Stimulated activated CD8-positive, alpha-beta memory T cell treated with anti-CD3 and anti-CD28 coated beads, Interleukin-4, amount 100 ng/mL, for 48 hours (primary cell): ENCODE measurements at regions not wholly inside any gene's neighbourhood (a gene's known extent, or its start where the extent isn't known, plus 50 kb on each side); places are given as distances from the start of the nearest gene placed in this dataset.

Source experiments
- DNase-seq: peaks from one replicate; pipeline ENCODE4 v3.0.0-alpha.2; 2020

DNA sequence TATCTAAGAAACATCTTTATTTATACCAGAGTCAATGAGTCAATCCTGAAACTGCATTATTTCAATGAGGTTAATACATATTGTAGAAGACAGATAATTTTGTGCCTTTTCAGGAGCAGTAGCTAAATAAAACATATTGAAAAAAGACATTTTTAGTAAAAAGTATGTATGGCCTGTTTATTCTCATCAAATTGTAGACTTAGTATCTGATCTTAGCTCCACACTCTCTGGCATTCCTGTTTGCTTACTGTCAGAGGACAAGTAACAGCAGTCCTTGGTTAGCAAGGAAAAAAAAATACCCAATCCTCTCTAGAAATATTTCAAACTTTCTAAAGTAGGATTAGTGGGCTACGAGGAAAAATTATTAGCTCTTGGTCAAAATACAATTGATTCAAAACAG, 50.5 kb upstream of the GUCY1A1 start:
- DNase-seq = no peak

DNA sequence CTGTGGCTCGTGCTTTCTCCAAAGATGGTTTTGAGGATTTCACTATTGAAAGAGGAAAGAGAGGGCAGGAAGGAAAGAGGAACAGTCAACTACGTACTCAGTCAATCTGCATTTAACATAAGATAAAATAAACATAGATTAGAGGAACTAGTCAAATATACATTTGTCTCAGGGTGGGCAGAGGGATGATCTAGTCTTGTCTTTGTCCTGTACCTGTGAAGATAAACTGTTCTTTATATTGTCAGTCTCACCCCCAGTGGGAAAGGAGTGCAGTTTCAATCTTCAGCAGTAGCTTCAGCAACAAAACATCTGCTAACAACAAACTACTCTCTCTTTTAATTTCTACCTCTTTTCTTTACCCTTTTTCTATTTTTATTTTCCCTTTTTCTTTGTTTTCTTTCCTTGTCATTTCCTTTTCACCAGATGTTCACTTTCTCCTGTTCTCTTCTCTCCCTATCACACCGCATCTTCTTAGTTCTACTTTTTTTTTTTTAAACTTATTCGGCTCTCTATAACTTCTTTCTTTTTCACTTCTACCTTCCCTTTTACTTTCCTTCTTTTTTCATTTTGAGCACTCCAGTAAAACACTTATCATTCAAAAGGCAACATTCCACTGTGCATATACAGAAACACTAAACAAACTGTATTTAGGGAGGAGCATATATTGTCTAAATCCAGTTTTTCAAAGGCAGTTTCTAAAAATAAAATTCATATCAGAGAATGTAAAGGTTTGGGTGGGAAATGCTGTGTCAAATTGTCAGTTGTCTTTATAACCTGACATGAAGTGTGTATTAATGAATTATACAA, 51.4 kb upstream of the GUCY1A1 start:
- no peak for DNase-seq

DNA sequence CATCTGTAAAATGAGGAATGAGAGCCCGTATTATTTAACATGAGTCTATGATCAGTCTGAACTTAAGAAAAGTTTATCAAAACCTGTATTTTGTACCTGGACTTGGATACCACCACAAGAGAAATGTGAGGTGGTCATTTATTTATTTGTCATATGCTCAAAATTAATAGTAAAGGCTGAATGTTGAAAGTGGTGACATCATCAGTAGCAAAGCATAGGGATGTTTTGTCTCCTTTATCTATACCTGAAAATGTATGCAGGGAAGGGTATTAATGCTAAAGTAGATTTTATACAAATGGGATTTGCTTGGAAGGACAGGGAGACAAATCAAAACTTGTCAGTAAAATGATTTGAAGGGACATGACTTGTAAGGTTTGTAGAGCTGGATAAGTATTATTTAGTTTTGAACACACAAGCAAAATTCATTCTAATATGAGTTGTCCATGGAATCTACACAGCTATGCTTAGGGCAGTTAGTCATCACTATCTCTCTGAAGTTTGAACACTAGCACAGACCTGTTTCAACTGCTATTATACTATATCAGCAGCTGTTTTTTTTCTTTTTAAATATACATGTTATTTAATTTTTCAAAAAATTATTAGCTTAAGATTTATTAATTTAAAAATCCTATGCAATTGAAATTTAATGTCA, 52.4 kb upstream of the GUCY1A1 start:
- no peak for DNase-seq

DNA sequence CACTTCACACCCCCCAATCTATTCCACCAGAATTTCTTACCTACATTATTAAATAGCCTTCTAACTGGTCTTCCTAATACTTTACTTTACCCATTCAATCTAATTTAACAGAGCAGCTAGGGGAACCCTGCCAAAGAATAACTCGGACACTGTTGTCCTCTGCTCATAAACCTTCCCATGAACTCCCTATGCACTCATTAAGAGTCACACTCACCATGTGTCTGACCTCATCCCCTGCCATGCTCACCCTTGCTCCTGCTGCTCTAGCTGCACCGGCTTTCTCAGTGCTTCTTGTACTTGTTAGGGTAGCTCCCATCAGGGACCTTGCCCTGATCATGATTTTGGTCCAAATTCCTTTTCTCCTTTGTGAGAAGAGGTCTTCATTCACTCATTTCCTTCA, 54.6 kb upstream of the GUCY1A1 start:
- DNase-seq = no peak

DNA sequence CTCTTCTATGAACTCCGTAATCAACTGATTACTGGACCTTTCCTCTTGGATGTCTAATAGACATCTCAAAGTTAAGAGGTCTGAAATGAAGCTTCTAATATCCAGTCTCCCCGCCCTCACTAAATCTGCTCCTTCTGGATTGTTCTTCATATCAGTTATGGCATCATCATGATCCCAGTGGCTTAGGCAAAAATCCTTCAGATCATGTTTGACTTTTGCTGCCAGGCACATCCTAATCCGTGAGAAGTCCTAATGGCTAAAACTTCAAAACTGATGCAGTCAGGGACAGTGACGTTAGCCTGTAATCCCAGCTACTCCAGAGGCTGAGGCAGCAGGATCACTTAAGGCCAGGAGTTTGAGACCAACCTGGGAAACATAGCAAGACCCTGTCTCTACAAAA, 55.1 kb upstream of the GUCY1A1 start:
- DNase-seq = no peak

DNA sequence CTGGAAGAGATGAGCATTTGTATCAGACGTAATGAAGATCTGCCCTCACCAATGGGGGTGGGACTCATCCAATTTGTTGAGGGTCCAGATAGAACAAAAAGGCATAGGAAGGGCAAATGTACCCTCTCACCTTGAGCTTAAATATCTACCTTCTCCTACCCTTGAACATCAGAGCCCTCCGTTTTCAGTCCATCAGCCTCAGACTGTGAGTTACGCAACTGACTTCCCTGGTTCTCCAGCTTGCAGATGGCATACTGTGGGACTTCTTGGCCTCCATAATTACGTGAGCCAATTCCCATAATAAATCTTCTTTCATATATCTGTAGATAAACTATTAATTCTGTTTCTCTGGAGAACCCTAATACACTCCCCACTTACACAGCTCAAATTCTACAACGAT, 56.5 kb upstream of the GUCY1A1 start:
- DNase-seq = no peak

DNA sequence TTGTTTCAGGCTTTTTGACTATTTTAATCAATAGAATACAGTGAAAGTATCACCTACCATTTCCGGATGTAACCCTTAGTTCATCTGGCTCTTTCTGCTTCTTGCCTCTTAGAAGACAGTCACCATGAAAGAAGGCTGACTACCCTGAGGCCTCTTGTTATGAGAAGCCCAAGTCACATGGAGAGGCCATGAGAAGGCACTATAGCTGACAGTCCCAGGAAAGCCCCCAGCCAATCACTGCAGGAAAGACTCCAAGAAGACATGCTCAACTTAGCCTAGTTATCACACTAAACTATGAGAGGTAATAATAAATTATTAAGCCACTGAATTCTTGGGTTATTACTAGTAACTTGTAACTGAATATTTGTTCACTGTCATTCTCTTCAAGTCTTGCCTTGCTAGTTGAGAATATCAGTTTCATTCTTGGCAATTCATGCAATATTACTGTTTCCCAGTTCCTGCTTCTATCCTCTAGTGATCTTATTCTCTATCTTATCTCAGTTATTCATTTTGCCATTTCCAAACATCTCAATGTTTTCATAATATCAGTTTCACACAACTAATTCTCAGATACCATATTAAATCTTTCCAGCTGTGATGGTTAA, 57.1 kb upstream of the GUCY1A1 start:
- DNase-seq = no peak

DNA sequence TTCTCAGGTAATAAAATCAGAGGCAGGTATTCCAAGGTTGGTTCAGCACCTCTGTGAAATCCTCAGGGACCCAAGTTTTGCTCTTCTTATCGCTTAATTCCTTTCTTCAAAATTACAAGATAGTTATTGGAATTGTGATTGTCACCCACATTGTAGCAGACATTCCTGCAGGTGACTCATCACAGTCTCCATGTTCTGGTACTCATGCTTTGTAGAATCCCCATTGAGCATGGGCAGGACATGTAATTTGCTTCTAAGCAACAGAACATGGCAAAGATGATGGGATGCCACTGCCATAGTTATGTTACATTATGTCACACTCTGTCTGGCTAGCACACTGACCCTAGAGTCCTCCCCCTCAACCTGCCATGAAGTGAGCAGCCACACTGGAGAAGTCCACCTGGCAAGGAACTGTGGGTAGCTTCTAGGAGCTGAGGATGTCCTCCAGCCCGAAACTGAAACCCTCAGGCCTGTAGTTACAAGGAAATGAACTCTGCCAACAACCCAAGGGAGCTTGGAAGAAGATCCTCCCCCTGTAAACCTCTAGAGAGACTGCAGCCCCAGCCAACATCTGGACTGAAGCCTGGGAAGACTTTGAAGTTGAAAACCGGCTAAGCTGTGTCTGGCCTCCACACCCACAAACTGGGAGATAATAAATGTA, 58.3 kb upstream of the GUCY1A1 start:
- DNase-seq = no peak

DNA sequence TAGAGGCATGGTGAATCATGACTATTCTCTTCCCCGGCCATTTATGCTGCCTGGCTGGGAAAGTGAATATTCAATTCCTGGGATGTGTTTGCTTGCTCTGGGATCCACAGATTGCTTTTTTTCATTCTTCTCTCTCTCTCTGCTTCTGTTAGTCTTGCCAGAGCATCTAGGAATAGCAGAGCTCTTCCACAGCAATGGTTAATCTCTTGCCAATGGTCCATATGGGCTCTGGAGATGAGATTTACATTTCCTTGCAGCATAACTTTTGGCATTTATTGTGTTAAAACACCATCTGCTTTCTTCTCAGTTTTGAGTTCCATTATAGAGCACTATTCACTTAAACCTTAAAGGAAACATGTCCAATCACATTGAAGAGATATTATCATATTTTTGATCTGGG, 59.2 kb upstream of the GUCY1A1 start:
- no peak for DNase-seq

DNA sequence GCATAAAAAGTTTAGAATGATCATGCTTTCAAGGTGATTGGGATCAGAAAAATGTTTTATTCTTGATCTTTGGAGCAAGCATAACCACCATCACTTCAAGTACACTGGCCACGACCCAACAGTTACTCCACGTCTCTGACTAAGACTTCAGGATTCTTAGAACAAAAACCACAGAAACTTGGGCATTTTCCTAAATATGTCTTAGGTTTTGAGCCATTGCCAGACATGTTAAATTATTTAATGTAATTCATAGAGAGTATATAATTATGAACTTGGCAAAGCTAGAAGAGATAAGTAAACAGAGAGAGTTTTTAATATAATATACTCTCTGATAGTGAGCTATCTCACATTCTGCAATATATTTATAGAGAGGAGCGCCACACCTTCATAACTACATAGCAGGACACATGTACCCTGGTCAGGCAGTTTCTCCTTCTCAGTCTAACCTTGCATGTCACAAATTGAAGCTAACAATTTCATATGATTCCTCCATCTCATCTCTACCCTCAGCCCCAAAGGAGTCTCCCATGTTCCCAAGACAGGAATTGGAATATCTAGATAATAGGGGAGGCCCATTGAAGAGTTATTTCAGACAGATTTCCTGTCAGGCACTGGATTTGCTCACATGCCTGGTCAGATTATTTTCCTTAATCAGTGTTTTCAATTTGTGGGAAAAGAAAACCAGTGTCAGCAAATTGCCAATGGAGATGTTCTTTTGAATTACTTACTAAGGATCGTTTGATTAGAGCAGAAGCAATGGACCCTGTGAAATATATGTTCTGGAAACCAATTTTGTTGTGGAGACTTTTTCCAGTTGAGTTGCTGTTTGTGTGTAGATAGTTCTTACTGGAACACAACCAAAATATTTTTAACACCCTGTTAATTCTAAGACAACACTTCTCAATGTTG, 61.7 kb upstream of the GUCY1A1 start:
- no peak for DNase-seq

DNA sequence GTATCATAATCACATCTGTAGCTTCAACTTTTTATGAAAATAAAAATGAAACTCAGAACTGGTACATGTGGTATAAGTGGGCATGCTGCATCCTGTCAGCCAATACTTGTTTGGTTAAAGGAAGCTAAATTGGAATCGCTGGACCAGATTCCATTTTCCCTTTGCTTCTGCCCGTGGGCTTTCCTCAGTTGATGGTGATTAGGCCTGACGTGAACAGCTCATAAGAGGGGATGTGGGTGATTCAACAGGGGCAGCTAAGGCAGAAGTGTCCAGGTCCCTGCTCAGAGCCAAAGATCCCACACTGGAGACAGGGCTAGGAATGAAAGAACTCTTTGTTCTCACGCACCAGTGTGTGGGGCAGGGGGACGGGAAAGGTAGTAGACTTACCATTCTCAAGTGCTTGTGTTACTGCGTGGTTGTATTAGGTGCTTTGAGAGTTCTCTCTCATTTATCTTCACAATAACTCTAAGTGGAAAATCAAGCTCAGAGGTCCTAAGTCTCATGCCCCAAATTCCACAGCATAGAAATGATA, 63.2 kb upstream of the GUCY1A1 start:
- DNase-seq = no peak

DNA sequence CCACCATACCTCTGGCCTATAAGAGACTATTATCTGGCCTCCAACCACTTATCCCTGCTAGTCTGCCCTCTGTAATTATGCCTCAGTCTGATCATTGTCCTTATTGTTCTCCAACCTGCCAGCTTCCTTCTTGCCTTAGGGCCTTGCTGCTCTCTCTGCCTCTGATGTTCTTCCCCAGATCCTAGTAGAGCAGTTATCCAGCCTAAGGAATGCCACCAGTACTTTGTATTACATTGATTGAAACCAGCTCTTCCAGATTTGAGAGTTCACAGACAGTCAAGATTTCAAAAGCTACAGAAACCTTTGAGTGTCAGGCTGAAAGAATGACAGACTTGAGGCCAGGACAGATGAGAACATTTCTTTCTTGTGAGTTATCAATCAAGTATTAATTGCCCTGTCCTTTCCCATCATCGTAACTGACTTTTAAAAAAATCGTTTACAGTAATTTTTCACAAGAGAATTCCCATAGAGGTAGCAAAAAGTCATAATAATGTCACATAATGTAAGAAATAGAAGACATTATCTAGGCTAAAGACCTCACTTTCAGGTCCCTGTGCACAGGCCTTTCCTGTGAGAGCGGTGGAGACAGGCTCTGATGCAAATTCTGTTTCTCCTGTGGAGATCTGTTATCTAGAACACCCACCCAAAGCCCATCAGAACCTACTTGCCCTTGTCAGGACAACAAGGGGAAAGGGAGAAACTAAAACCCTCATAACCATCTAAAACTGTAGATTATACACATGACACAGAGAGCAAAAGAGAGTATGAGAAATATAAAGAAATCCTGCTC, 64.1 kb upstream of the GUCY1A1 start:
- no peak for DNase-seq

DNA sequence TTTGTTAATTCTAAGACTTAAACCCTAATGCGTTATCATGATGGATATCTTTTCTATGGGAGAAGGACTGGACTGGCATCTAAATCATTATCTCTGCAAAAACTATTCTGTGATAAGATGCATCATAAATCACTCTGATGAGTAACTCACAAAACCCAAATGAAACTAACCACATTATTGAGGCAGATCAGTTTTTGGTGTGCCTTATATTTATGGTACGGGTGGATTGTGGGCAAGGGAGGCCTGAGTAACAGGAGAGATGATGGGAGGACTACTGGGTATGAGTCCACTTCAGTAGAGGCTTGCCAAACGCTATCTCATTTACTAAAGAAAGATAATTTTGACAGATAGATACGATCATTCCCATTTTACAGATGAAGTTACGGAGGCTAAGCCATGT, 66.4 kb upstream of the GUCY1A1 start:
- no peak for DNase-seq

DNA sequence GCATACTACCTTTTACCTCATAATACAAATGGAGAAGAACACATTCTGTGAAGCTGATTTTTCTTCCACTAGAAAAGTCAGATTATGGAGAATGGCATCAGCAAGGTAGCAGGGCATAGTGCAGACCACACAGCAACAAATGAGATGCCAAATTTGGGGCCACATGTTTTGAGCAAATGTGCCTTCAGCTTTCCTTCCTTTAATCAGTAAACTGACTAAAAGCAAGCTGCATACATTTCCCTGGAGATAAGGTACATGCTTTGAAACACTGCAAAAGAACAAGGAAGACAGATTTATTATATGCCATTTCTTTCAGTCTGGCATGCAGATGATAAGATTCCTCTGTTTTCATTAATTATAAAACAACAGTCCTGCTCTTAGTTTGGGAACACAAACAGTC, 67.1 kb upstream of the GUCY1A1 start:
- DNase-seq = no peak

DNA sequence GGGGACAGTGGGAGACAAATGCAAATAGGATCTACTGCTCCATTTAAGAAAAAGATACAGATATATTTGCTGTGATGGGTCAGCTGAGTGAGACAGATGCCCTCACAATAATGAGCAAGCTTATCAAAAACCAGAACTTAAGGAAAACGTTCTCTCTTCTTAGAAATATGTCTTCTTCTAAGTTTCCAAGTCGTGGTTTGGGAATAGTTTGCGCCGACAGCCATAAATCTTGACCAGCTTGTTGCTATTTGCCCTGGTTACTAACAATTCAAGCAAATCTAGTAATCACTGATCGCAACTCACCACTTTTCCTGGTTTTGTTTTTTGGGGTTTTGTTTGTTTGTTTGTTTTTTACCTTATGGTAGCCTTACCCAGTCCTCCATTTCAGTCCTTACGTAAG, 67.6 kb upstream of the GUCY1A1 start:
- DNase-seq = no peak

DNA sequence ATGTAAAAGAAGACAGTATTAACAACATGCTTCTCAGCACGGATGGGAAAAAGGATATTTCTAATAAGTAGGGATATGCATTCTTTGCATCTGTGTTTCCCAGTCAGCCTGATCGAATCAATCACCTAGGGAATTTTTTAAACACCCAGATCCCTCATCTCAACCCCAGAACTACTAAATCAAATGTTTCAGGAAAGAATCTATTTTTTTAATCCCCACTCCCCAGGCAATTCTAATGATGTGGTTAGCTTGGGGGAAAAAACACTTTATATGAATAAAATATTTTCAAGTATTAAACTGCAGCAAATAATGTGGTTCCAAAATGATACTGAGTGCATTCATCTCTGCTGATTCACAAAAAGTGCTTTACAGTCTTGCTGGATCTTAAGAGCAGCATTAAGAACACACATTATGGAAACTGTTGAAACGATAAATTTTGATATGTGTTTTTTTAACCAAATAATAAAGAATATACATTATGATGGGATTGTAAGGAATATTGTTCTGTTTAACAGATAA, 68.7 kb upstream of the GUCY1A1 start:
- no peak for DNase-seq

DNA sequence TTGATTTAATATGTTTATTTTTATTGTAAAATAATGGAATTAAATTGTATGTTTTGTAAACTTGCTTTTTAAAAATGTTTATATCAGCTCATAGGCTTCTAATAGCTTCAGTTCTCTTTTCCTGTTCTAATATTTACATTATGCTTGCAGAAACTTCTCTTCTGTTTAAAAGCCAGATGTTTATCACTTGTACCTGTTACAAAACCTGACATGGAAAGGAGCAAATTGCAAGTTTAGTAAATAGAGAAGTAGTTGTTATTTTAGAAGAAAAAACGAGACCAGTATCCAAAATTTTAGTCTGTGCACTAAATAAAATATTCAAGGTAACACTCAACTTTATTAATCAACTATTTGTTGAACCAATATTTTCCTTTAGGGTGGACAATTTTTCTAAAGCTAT, 69.4 kb upstream of the GUCY1A1 start:
- no peak for DNase-seq

DNA sequence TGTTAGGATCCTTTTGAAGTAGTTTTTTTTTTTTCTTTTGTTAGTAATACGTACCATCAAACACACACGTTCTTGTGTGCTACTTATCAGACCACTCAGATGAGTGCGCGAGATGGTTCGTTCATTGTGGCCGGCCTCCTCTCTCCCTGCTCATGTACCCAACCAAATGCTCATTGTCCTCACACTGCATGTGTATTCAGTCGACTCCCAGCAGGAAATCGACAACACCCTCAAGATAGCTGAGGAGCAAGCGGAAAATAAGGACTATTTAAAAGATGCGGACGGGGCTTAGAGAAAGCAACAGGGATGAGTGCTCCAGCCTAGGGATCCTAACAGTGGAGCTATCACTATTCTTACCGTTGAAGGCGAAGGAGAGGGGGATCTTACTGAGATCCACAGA, 72.9 kb upstream of the GUCY1A1 start:
- DNase-seq = no peak

DNA sequence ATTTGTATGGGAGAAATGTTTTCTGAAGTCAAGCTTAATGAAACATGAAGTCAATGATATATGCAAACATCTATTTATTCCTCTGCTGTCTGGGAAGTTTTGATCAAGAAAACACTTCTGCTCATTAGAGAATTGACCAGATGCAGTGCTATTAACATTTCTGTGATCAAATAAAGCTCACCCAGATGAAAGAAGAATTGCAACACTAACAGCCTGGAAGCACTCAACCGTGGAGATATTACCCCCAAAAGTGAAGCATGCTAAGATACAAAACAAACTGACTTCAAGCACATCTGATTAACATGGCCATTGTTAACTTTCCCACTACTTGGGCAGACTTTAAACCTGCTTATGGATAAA, 73.7 kb upstream of the GUCY1A1 start:
- no peak for DNase-seq

DNA sequence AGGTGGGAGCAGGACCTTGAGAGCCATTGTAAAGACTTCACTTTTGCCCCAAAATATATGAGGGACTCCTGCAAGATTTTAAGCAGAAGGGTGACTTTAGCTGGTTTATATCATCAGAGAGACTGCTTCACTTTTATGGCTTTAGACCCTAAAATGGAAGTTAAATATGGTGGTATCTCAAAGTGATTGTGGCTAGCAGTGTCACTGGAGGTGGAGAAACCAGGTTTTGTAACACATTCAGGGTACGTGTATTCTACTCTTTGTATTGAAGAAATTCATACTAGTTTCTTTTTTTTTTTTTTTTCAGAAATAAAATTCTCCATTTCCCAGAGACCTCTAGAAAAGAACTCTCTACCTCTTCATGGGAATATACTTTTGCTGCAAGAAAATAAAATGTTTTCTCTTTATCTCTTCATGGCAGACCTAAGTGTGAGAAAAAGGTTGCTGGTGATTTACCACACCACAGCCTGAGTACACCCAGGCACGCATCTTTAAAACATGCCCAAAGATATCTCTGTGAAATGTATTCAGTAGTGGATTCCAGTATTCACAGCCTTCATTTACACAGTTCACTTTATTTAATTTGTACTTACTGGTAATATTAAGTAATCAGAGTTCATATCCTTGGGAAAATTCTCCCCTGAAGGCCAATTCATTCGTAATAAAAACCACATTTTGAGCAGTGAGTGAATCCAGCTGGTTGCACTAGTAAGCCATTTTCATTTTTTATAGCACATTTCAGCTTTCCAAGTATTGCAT, 74.3 kb upstream of the GUCY1A1 start:
- no peak for DNase-seq

DNA sequence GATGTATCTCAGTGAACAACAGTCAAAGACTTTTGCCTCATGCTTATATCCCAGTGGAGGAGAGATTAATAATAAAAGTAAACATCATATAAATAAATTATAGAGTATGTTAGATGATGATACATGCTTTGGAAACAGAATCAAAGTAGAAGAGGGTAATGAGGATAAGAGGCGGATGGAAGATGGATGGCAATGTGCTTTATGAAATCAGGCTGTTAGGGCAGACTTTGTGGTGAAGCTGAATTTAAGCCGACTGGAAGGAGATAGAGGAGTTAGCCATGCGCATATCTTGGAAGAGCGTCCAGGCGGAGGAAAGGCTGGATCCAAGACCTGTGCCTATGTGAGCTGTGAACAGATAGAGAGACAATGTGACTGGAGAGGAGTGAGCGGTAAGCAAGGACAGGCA, 74.9 kb upstream of the GUCY1A1 start:
- no peak for DNase-seq
